ENCODE measurements at regions not wholly inside any gene's neighbourhood (a gene's known extent, or its start where the extent isn't known, plus 50 kb on each side); places are given as distances from the start of the nearest gene placed in this dataset.

GRCh38 chr6:147856687-147857086, 348.2 kb downstream of the SAMD5 start:
- DNase-seq (ENCODE audit: low read depth in 3 of 3, low spot score in 1 of 3), result no peak

DNA sequence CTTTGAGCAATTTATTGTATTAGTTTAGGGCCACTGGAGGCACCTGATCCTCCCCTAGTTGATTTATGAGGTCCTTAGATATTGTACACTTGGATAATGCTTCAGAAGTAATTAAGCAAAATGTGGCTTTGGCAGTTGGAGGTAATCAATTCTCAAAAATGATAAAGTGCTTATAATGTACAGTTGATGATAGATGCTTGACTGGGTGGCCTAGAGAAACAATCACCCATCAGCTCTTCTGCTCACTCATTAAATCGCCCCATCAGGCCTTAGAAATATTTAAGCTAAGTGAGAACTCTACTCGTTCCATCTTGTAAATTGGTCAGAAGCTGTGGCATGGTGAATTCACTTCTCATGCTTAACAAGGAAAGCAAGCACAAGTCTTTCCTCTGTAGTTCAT, 349.9 kb downstream of the SAMD5 start:
- DNase-seq (ENCODE audit: low read depth in 3 of 3, low spot score in 1 of 3), result no peak

DNA sequence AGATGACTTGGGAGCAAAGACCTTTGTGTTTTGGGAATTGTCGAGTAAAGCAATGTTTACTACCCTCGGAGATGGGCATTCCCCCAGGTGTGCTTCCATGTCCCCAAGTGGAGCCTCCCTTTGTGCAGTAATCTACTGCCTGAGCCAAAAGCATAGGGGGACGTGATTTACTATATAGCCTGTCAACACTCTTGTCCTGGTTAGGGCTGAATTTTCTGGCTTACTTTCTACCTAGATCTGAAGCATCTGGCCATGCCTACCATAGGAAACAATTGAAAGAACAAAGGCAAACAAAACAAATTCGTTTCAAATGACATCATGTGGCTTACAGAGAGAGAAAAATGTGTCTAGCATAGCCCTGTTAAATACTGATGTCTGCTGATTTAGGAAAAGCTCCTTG, 350.6 kb downstream of the SAMD5 start:
- DNase-seq (ENCODE audit: low read depth in 3 of 3, low spot score in 1 of 3), result no peak

- DNase-seq (ENCODE audit: low read depth in 3 of 3, low spot score in 1 of 3), result no peak
Observed at GRCh38 chr6:147861696-147862095, 353.2 kb downstream of the SAMD5 start.

DNA sequence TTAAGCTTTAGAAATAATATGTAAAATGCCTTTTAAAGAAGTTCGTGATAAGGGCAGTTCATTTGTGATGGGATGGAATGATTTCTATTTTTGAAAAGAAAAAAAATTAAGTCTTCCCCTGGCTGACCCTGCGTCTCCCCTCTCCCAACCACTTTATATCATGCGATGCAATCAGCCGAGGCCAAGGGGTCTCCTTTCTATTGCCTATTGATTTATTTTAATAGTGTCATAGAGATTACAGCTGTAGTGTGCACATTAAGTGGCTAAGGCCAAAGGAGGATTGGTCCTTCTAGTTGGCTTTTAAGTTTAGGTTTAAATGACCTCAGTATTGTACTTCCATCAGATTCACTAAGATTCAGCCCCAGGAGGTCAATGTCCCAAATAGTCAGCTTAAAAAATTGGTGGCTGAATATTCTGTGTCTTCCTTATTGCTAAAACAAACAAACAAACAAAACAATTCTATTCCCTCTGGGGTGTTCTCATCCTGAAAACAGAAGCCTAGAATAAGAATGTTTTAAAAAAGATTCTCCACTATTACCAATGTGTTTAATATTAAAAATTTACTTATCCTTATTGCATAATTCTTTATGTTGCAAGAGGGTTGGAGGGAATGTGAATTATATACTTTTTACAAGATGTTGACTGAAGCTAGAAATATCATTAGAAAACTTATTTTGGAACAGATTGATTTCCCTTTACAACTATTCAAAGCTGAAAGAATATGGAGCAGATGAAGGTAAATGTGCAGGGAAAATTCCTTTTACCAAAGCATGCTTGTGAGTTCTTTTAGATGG, 359.1 kb downstream of the SAMD5 start:
- DNase-seq (ENCODE audit: low read depth in 3 of 3, low spot score in 1 of 3), result no peak

DNA sequence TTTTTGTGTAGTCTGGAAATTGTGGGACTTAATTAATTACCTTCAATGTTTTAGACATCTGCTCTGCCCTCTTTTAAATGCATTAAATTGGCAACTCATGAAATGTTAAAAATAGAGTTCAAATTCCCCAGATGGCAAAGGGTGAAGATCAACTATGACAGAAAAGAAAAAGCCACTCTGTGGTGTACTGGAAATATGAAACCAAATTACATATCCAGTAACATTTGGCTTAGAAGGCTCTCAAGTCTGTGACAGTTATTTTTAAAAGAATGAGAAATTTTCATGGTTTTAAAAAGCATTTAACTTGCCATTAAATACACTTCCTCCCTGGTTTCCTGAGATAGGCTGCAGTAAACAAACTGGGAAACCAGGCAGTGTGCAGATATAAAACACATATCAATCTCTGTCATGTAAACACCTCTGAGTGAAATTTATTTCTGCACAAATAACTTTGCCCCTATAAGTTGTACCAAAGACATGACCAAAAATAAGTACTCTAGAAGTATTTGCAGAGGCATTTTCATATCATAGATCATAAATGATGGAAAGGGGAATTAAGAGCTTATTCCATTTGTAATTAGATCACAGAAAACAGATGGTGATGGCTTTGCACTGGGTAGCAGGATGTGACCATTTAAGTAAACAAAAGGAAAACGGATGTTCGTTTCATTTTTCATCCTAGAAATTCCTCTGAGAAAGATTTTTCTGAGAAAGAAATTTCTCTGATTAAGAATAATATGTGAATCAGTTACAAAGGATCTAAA, 360.1 kb downstream of the SAMD5 start:
- DNase-seq (ENCODE audit: low read depth in 3 of 3, low spot score in 1 of 3), result no peak

DNA sequence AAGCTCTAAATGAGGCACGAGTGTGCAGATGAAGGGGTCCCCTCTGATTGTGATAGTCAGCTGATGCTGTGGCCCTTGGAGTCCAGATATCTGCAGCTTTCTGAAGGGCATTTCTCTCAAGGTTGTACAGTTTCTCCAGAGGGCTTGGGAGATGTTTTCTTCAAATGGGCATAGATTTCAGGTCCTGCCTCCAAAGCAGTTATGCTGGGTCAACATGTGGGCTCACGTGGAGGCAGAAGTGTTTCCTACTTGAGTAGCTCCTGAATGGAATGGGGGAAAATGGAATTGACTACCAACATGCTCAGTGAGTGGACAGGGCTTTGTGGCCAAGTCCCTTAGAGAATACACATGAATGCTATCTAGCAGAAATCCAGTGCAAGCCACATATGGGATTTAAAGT, 360.7 kb downstream of the SAMD5 start:
- DNase-seq (ENCODE audit: low read depth in 3 of 3, low spot score in 1 of 3), result no peak

GRCh38 chr6:147869869-147870268, 361.4 kb downstream of the SAMD5 start:
- no peak for DNase-seq (ENCODE audit: low read depth in 3 of 3, low spot score in 1 of 3)

GRCh38 chr6:147870506-147871110, 362.1 kb downstream of the SAMD5 start:
- DNase-seq (ENCODE audit: low read depth in 3 of 3, low spot score in 1 of 3), result no peak

GRCh38 chr6:147872002-147872401, 363.5 kb downstream of the SAMD5 start:
- DNase-seq (ENCODE audit: low read depth in 3 of 3, low spot score in 1 of 3), result no peak

- no peak for DNase-seq (ENCODE audit: low read depth in 3 of 3, low spot score in 1 of 3)
Observed at GRCh38 chr6:147873816-147874215, 365.3 kb downstream of the SAMD5 start.

DNA sequence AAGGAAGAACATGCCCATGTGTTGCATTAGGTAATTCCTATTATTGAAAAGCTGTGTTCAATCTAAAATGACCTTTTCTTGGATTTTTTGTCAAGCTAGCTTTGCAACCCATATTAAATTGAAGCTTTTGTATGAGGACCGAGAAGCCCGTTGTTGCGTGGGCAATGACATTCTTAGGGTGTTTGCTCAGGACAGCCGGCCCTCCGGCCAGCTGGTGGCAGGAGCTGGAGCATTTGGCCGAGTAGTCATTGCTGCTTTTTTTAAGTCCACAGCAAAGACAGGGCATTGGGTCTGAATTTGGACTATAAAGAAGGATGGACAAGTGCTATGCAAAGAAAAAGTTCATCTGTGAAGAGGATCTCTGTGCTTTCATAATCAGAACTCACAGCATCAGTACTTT, 365.8 kb downstream of the SAMD5 start:
- no peak for DNase-seq (ENCODE audit: low read depth in 3 of 3, low spot score in 1 of 3)

DNA sequence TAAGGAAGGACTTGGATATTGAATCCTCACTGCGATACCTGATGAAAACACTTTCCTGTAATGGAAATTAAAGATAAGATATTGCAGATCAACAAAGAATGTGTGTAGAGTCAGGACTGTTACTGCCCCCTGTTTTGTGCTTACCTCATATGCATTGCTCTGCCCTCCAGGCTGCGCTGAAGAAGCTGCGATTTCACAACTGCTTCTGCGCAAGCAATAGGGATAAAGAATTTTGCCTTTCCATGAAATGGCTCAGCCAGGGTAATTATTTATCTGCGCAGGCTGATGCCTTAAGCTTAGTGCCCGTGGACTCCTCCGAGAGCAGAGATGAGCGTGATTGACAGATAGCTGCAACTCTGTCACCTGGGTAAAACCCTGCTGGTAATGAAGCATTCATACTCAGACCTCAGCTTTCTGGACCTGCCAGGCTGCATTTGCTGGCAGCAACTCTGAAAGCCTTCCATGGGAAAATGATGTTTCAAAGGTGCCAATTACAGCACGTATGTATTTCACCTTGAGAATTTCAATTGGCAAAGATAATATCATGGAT, 370.6 kb downstream of the SAMD5 start:
- no peak for DNase-seq (ENCODE audit: low read depth in 3 of 3, low spot score in 1 of 3)

DNA sequence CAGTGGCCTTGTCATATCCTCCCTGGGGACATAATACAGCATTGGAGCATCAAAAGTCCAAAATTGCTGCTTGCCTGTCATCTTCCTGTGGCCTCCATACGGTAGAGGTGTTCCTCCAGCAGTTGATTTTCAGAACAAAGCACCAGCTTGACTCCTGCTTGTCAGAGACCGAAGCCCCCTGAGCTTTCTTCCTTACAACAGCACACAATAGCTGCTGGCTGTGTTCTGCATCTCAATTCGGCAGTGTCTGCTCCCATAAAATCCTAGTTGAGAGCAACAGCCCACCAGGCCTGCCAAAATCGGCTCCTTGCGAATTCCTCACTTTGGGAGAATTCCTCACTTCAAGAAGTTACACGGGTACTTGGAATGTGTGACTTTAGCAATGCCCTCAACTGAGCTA, 372.9 kb downstream of the SAMD5 start:
- no peak for DNase-seq (ENCODE audit: low read depth in 3 of 3, low spot score in 1 of 3)

- no peak for DNase-seq (ENCODE audit: low read depth in 3 of 3, low spot score in 1 of 3)
Observed at GRCh38 chr6:147888374-147888773, 379.9 kb downstream of the SAMD5 start.

GRCh38 chr6:147891671-147892070, 383.2 kb downstream of the SAMD5 start:
- no peak for DNase-seq (ENCODE audit: low read depth in 3 of 3, low spot score in 1 of 3)

DNA sequence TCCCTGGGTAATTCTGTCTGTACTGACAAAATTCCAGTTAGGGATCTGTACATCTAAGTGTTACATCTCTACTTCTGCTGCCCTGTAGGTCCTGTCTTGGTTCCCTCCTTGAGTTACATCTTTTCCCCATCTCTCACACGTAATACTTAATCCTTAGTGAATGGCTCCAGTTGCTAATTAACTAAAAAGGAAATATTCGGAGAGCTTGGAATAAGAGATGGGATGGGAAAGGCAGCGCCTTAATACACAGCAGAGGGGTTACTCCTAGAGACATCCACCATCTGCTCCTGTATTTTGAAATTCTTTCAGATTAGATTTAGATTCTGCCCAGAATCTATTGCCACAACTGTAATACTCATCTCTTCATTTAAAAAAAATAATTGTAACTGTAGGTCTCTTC, 384.0 kb downstream of the SAMD5 start:
- DNase-seq (ENCODE audit: low read depth in 3 of 3, low spot score in 1 of 3), result no peak

DNA sequence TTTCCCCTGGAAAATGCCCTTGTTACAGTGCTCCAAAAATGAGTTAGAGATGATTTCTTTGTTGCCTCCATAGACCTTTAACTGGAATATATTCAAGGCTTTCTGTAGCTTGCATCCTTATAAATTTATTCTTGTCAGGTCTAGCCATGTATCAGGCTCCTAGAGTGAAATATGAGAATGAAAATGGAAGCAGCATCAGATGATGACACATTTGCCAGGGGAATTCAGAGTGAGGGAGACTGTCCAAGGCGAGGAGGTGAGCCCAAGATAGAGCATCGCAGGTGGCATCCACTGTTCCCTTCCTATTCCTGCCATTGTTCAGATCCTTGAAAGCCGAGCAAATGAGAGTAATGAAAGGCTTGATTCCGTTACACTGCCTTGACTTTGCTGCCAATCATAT, 386.8 kb downstream of the SAMD5 start:
- DNase-seq (ENCODE audit: low read depth in 3 of 3, low spot score in 1 of 3), result no peak

DNA sequence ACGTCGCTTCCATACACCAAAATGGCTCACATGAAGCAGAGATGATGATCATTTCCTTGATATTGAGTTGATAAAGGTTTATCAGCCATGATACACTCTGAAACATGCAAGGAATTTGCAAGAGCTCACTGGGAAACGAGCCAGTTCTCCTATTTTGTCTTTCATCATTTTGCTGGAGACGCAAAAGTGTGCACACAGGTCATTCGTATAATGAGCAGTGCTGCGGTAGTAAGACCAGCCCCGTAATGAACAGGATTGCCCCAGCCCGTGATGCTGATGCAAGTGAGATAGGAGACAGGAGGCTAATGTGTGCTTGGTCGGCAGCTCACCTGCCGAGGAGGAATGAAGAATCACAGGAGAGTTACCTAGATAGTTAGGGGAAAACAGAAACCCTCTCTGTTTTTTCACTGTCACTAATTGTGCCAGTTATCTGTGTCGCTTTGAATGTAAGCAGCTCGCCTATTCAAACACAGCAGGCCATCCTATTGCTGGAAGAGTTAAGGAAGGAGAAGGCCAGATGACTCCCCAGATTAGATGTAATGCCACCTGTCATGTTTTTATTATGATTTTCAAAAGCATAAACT, 391.8 kb downstream of the SAMD5 start:
- no peak for DNase-seq (ENCODE audit: low read depth in 3 of 3, low spot score in 1 of 3)

DNA sequence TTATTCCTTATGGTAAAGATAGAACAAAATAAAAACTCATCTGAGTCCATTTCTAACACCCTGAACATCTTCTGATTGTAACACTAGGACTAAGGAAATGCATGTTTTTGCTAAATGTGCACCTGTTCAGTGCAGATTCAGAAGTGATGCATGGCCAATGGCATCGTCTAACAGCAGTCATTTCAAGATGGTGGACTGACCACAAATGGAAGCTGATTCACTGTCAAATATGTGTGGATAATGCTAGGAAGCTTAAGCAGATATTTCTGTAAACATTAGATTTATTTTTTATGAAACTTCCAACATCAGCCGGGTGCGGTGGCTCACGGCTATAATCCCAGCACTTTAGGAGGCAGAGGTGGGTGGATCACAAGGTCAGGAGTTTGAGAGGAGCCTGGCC, 394.8 kb downstream of the SAMD5 start:
- DNase-seq (ENCODE audit: low read depth in 3 of 3, low spot score in 1 of 3), result no peak

- no peak for DNase-seq (ENCODE audit: low read depth in 3 of 3, low spot score in 1 of 3)
Observed at GRCh38 chr6:147903931-147904330, 395.4 kb downstream of the SAMD5 start.

GRCh38 chr6:147904416-147904815, 395.9 kb downstream of the SAMD5 start:
- no peak for DNase-seq (ENCODE audit: low read depth in 3 of 3, low spot score in 1 of 3)
